ENCODE measurements at regions not wholly inside any gene's neighbourhood (a gene's known extent, or its start where the extent isn't known, plus 50 kb on each side); places are given as distances from the start of the nearest gene placed in this dataset.

DNA sequence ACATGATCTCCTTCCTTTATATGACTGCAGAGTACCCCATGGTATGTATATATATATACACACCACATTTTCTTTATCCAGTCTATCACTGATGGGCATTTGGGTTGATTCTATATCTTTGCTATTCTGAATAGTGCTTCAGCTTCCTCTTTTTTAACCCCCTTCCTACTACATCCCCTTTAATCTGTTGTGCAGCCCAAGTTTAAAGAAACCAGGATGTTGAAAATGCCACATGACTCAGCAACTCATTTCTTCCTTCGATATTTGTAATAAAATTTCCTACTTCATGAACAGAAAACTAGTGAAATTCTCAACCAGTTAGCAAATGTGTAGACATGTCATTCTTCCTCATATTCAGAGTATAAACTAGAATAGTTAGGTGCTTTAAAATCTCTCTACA, 1245.7 kb upstream of the SORCS1 start:
- TF ChIP-seq CTCF (IDR thresholded peaks at IDR 0.05) (no peak), EP300 (IDR thresholded peaks at IDR 0.05) (no peak), POLR2A (IDR thresholded peaks at IDR 0.05) (no peak)
